C4-2B (cell line): ENCODE measurements at regions not wholly inside any gene's neighbourhood (a gene's known extent, or its start where the extent isn't known, plus 50 kb on each side); places are given as distances from the start of the nearest gene placed in this dataset.

Experiments
- ZFX ChIP-seq: fragments of 450-650 bp; IDR thresholded peaks from 2 replicates; pipeline ENCODE4 v1.6.1; 2017
- TF ChIP-seq, protein P1 (sequence below): fragments of 450-650 bp; conservative IDR thresholded peaks from 2 replicates; pipeline ENCODE4 v1.5.1; 2017; ENCODE audit warnings: mild to moderate bottlenecking

DNA sequence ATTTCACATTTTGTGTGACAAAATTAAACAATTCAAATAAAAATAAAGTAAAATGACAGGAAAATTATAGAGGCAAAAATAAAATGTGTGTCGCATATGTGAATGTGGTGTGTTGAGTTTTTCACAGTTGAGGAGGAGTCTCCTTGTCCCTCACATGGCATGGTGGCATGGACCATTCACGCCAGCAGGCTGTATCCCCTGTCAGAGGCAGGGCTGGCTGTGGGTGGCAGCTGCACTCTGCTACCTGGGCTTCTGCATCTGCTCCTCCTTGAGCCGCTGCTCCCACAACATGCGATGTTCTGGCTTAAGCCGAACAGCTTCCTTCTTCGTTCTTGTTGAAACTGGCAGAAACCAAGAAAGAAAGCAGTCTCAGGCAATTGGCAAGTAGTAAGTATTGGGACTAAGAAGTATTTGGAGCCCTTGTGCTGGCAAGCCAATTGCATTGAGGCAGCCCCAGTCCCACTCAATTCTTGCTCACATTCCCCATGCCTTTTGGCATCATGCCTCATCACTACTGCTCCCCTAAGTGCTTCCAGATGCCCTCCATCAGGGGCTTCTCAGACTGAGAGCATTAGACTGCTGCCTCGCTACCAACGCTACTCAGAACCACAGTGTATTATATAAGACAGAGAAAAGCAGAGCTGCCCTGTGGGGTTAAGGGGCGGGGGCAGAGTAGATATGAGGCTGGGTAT is 177.9 kb upstream of the NABP1 start:
- TF ChIP-seq, protein P1, sequence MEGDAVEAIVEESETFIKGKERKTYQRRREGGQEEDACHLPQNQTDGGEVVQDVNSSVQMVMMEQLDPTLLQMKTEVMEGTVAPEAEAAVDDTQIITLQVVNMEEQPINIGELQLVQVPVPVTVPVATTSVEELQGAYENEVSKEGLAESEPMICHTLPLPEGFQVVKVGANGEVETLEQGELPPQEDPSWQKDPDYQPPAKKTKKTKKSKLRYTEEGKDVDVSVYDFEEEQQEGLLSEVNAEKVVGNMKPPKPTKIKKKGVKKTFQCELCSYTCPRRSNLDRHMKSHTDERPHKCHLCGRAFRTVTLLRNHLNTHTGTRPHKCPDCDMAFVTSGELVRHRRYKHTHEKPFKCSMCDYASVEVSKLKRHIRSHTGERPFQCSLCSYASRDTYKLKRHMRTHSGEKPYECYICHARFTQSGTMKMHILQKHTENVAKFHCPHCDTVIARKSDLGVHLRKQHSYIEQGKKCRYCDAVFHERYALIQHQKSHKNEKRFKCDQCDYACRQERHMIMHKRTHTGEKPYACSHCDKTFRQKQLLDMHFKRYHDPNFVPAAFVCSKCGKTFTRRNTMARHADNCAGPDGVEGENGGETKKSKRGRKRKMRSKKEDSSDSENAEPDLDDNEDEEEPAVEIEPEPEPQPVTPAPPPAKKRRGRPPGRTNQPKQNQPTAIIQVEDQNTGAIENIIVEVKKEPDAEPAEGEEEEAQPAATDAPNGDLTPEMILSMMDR, result no peak
- TF ChIP-seq ZFX, result no peak
